PC-3 (cell line): ENCODE measurements at regions not wholly inside any gene's neighbourhood (a gene's known extent, or its start where the extent isn't known, plus 50 kb on each side); places are given as distances from the start of the nearest gene placed in this dataset.

Experiments
- ATAC-seq: fragments of 200-7000 bp; cut with Tn5 transposase; 2 replicates; pipeline ENCODE4 v1.9.1; 2020; ENCODE audit warnings: mild to moderate bottlenecking, moderate library complexity
- BruUV-seq: library from RNA; stranded (reverse); fragments of 400-500 nt; replicated peaks from 2 replicates; lab custom pipeline; 2021; lab: Mats Ljungman, UMichigan
- CTCF ChIA-PET: fragments of 300-600 bp; sonication (Branson Sonifier 250); formaldehyde crosslinking; loops from one replicate; lab custom pipeline; 2022; ENCODE audit warnings: antibody characterized with exemption; lab: Charles Lee
- POLR2A ChIA-PET: fragments of 300-600 bp; sonication (Branson Sonifier 250); formaldehyde crosslinking; loops from one replicate; lab custom pipeline; 2022; ENCODE audit warnings: antibody characterized with exemption; ENCODE audit not compliant: unreplicated experiment; lab: Charles Lee
- DNase-seq: peaks from one replicate; pipeline ENCODE4 v3.0.0-alpha.2; 2015
- H2AFZ ChIP-seq: fragments of 300-600 bp; sonication (generic); 2 replicates; pipeline ENCODE4 v1.6.0; 2016; ENCODE audit warnings: antibody characterized with exemption, low read length
- H3F3A ChIP-seq: fragments of 300-600 bp; sonication (generic); one replicate; pipeline ENCODE4 v1.6.0; 2017; ENCODE audit warnings: antibody characterized with exemption, low read length, control low read depth, mild to moderate bottlenecking; ENCODE audit not compliant: unreplicated experiment
- H3K27ac ChIP-seq: fragments of 300-600 bp; sonication (generic); 2 replicates; pipeline ENCODE4 v1.5.1; 2016; ENCODE audit warnings: mild to moderate bottlenecking, low read length
- H3K27me3 ChIP-seq: fragments of 300-600 bp; sonication (generic); 2 replicates; pipeline ENCODE4 v1.6.1; 2016; ENCODE audit warnings: low read length, mixed read lengths
- H3K36me3 ChIP-seq: fragments of 300-600 bp; sonication (generic); 2 replicates; pipeline ENCODE4 v1.6.1; 2016; ENCODE audit warnings: low read depth, mixed run types, low read length, mixed read lengths
- H3K4me1 ChIP-seq: fragments of 300-600 bp; sonication (generic); 2 replicates; pipeline ENCODE4 v1.5.1; 2016; ENCODE audit warnings: low read length; ENCODE audit not compliant: insufficient read depth
- H3K4me2 ChIP-seq: fragments of 300-600 bp; sonication (generic); 2 replicates; pipeline ENCODE4 v1.6.0; 2016; ENCODE audit warnings: low read length
- H3K4me3 ChIP-seq: fragments of 300-600 bp; sonication (generic); 2 replicates; pipeline ENCODE4 v1.5.1; 2016; ENCODE audit warnings: mild to moderate bottlenecking, low read length, mixed read lengths
- H3K79me2 ChIP-seq: fragments of 300-600 bp; sonication (generic); 2 replicates; pipeline ENCODE4 v1.6.1; 2017; ENCODE audit warnings: low read length, mixed read lengths
- H3K9ac ChIP-seq: fragments of 300-600 bp; sonication (generic); 2 replicates; pipeline ENCODE4 v1.6.0; 2016; ENCODE audit warnings: mild to moderate bottlenecking, low read length
- H3K9me2 ChIP-seq: fragments of 300-600 bp; sonication (generic); replicated peaks from 2 replicates; pipeline ENCODE4 v1.6.1; 2016; ENCODE audit warnings: mixed run types, low read length, mixed read lengths
- H3K9me3 ChIP-seq: fragments of 300-600 bp; sonication (generic); 2 replicates; pipeline ENCODE4 v1.6.1; 2016; ENCODE audit warnings: low read length, mixed read lengths
- H4K20me1 ChIP-seq: fragments of 300-600 bp; sonication (generic); 2 replicates; pipeline ENCODE4 v1.6.1; 2016; ENCODE audit warnings: low read length, mixed read lengths
- EZH2 ChIP-seq: fragments of 300-600 bp; sonication (generic); IDR thresholded peaks from one replicate; pipeline ENCODE4 v1.6.1; 2017; ENCODE audit warnings: antibody characterized with exemption, mild to moderate bottlenecking, low read length; ENCODE audit not compliant: unreplicated experiment
- EZH2phosphoT487 ChIP-seq: fragments of 300-600 bp; sonication (generic); IDR thresholded peaks from 2 replicates; pipeline ENCODE4 v1.6.1; 2018; ENCODE audit warnings: mild to moderate bottlenecking, antibody characterized with exemption, low read length, borderline replicate concordance
- intact Hi-C: fragments of 100-400 bp; cut with micrococcal nuclease; formaldehyde crosslinking; loops from 2 replicates; pipeline ENCODE4 v1.9.0; 2023
- TF ChIP-seq, protein P1 (sequence below): fragments of 300-600 bp; sonication (generic); conservative IDR thresholded peaks from 2 replicates; pipeline ENCODE4 v1.5.1; 2017; ENCODE audit warnings: antibody characterized with exemption, low read depth, mild to moderate bottlenecking, low read length

DNA sequence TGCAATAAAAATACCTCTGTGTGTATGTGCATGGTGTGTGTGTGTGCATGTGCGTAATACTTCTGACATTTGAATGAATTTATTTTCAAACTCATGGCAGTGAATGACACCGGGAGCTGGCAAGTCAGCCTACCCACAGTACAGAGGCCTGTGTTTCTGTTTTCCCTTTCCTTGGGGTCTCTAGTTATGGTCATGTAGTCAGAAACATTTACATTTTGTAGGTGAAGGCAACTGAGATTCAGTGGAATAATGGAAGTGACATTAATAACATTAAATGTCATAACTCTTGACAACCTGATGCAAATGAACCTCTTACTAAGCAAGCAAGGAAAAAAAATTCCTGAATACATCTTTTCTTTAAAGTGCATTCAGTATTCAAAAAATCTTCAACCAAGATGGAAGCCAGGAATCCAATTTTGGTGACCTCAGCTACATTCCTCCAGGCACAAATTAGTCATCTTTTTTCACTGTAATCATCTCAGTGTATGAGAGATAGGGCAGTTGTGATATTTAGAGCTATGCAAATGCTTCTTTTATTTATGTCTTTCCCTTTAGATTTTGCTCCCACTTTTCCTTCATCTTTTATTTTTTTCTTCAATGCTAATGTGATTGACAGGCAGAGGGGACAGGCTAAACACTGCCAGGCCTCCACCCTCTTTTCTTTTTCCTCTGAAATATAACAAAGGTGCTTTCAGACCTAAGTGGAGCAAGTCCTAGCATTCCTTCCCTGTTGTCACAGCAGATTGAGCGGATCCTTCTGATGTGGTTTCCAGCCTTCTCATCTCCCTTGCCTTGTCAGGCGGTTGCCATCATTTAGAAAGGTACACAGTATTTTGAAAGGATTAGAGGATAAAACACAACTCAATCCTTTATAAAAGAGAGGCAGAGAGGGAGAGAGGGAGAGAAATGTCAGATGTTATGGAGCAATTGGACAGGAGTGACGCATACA is 569.8 kb upstream of the ADAMTS16 start:
- Histone ChIP-seq H3K9me2 (no peaks in the 10 kb centered on the region), H3K4me3 (no peak overlapping the region), H3K27me3 (no peaks in the 10 kb centered on the region), H3F3A (no peaks in the 10 kb centered on the region), H3K79me2 (no peaks in the 10 kb centered on the region), H4K20me1 (no peaks in the 10 kb centered on the region), H2AFZ (no peak overlapping the region), H3K9me3 (peaks cover 14% of the 10 kb centered on the region; the same call in 1 of the 2 replicates), H3K27ac (no peak overlapping the region), H3K4me2 (no peak overlapping the region), H3K9ac (no peak overlapping the region), H3K36me3 (no peaks in the 10 kb centered on the region), H3K4me1 (no peaks in the 10 kb centered on the region)
- ChIA-PET CTCF (no interaction called here), POLR2A (no interaction called here)
- intact Hi-C loops = no loop called here
- ATAC-seq (no peak), DNase-seq (no peak)
- no TSS peak for BruUV-seq
- TF ChIP-seq EZH2 = no peak
- TF ChIP-seq, protein P1, sequence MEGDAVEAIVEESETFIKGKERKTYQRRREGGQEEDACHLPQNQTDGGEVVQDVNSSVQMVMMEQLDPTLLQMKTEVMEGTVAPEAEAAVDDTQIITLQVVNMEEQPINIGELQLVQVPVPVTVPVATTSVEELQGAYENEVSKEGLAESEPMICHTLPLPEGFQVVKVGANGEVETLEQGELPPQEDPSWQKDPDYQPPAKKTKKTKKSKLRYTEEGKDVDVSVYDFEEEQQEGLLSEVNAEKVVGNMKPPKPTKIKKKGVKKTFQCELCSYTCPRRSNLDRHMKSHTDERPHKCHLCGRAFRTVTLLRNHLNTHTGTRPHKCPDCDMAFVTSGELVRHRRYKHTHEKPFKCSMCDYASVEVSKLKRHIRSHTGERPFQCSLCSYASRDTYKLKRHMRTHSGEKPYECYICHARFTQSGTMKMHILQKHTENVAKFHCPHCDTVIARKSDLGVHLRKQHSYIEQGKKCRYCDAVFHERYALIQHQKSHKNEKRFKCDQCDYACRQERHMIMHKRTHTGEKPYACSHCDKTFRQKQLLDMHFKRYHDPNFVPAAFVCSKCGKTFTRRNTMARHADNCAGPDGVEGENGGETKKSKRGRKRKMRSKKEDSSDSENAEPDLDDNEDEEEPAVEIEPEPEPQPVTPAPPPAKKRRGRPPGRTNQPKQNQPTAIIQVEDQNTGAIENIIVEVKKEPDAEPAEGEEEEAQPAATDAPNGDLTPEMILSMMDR = no peak
- no peak for TF ChIP-seq EZH2phosphoT487

DNA sequence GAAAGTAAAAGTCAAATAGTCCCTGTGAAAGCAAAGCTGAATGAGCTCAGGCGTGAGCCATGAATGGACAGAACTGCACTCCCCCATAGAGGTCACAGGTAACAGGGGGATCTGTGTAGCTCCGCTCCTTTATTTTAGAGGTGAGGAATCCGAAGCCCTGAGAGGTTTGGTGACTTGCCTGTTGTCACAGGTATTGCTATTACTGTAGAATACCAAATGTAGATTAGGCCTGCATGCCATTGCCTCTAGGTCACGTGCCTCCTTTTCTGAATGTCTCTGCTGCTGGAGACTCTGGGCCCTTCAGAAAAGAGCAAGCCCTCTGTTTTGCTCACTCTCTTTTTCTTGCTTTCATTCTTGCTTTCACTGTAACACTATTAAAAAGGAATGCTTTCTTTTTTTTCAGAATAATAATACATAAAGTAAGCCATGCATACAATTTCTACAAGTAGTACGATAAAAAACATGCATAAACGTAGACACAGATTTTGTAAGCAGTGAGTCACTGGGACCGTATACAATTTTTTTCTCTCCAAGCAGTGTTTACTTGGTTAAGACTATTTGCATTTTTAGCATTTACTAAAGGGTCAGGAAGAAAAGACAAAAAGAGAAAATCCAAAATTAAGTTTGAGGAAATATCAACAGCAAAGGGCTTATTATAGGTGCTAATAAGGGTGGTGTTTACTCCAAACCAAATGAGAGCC is 568.7 kb upstream of the ADAMTS16 start:
- DNase-seq (no peak), ATAC-seq (no peak)

More for the DNA sequence above, 568.7 kb upstream of the ADAMTS16 start:
- H2AFZ ChIP-seq = no peak overlapping the region
- no peaks in the 10 kb centered on the region for H3K4me1 ChIP-seq
- no peak overlapping the region for H3K4me3 ChIP-seq
- intact Hi-C loops = no loop called here
- no peak overlapping the region for H3K9ac ChIP-seq
- ChIA-PET CTCF (no interaction called here), POLR2A (no interaction called here)
- no peaks in the 10 kb centered on the region for H3K79me2 ChIP-seq
- no TSS peak for BruUV-seq
- peaks cover 10% of the 10 kb centered on the region; the same call in 1 of the 2 replicates for H3K9me3 ChIP-seq
- TF ChIP-seq, protein P1 = no peak
- TF ChIP-seq EZH2phosphoT487 (no peak), EZH2 (no peak)
- H3K27ac ChIP-seq = no peak overlapping the region
- no peaks in the 10 kb centered on the region for H3K27me3 ChIP-seq
- H4K20me1 ChIP-seq = no peaks in the 10 kb centered on the region
- H3F3A ChIP-seq = no peaks in the 10 kb centered on the region
- no peak overlapping the region for H3K4me2 ChIP-seq
- H3K9me2 ChIP-seq = no peaks in the 10 kb centered on the region
- H3K36me3 ChIP-seq = no peaks in the 10 kb centered on the region
